ENCODE measurements at regions not wholly inside any gene's neighbourhood (a gene's known extent, or its start where the extent isn't known, plus 50 kb on each side); places are given as distances from the start of the nearest gene placed in this dataset.

DNA sequence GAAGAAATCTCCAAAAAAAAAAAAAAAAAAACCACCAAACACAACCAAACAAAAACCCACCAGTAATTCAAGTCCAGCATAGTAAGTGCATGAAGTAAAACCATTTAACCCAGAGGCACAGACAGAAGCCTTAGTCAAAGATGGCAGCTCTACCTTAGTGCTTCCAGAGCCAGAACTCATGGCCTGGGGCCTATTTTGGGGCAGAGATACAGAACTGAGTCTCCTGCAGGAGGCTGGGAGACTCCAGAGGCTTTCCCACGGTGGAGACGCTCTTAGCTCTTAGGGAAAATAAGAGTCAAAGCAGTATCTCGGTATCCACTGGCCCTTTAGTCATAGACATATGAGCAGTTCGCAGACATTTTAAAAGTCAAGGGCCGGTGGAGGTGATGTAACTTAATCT, 129.5 kb downstream of the GPX5 start:
- no peak overlapping the region for H3K23ac ChIP-seq (ENCODE audit: low read depth, low read length, poor library complexity)
- H3K4me3 ChIP-seq (ENCODE audit: low read length in 2 of 2): no peak overlapping the region
- no peak overlapping the region for H2BK120ac ChIP-seq (ENCODE audit: low read depth, low read length)
- no peak overlapping the region for H3K14ac ChIP-seq (ENCODE audit: low read length)
- H3K27ac ChIP-seq (replicated peaks; ENCODE audit: low read length): no peak overlapping the region
- no peak overlapping the region for H4K91ac ChIP-seq (ENCODE audit: low read depth, low read length, poor library complexity)
- no peak overlapping the region for H3K4ac ChIP-seq (ENCODE audit: low read length)
- H4K8ac ChIP-seq (ENCODE audit: low read depth, low read length): no peak overlapping the region
- no peak overlapping the region for H3K18ac ChIP-seq (ENCODE audit: low read length)
- no peak overlapping the region for H3K9ac ChIP-seq (ENCODE audit: low read depth, low read length, poor library complexity)
- H3K27me3 ChIP-seq (ENCODE audit: control insufficient read depth in 3 of 3, insufficient read depth in 3 of 3, low read depth in 1 of 3, low read length in 3 of 3): peaks cover 0 to 13% (median 0%) of the 10 kb centered on the region in 3 experiments
- no peak overlapping the region for H2AK5ac ChIP-seq (ENCODE audit: low read depth, low read length)
- DNase-seq (ENCODE audit: low spot score): no peak
- peaks cover 0 to 4% of the 10 kb centered on the region in 2 donors for H3K4me1 ChIP-seq (ENCODE audit: control insufficient read depth in 2 of 2, insufficient read depth in 1 of 2, low read depth in 1 of 2, low read length in 2 of 2)
- no peak overlapping the region for H2AFZ ChIP-seq (ENCODE audit: low read length)
- no peak overlapping the region for H2BK5ac ChIP-seq (ENCODE audit: low read length)
- H2BK12ac ChIP-seq (ENCODE audit: low read length): no peak overlapping the region
- H3K36me3 ChIP-seq (replicated peaks in 1 of 2; ENCODE audit: control insufficient read depth in 2 of 2, insufficient read depth in 2 of 2, low read length in 2 of 2): no peaks in the 10 kb centered on the region
- H3K79me1 ChIP-seq (ENCODE audit: low read depth, low read length): no peaks in the 10 kb centered on the region
- H2BK15ac ChIP-seq (ENCODE audit: low read length): no peak overlapping the region
- no CpG with 5 or more reads among the region's 5 CpGs for WGBS, 2 donors (ENCODE audit: extremely low coverage in 2 of 2, insufficient read length in 2 of 2, insufficient replicate concordance in 1 of 2)
- H3K4me2 ChIP-seq (ENCODE audit: insufficient read depth, low read length, poor library complexity, severe bottlenecking): no peak overlapping the region
- H3K9me3 ChIP-seq (replicated peaks in 1 of 2; ENCODE audit: control insufficient read depth in 2 of 2, insufficient read depth in 1 of 2, low read depth in 1 of 2, low read length in 2 of 2): no peaks in the 10 kb centered on the region

DNA sequence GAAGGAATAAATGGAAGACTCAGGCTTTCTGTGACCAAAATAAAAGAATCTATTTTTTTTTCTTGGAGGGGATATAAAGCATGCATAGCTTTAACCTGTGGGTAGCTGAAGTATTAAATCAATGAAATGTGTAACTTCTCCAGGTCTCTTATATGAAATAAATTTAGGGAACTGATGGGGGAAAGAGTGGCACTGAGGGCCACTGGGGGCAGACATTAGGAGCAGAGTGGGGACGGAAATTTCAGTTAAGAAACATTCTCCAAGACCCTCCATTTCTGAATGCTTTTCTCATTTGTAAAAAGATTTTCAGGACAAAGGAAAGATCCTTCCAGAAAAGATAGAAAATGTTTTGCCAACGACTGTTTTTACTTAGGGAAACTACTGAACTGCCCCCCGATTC, 131.0 kb downstream of the GPX5 start:
- H3K79me1 ChIP-seq (ENCODE audit: low read depth, low read length): no peaks in the 10 kb centered on the region
- no CpG with 5 or more reads among the region's 3 CpGs for WGBS, 2 donors (ENCODE audit: extremely low coverage in 2 of 2, insufficient read length in 2 of 2, insufficient replicate concordance in 1 of 2)
- H3K9ac ChIP-seq (ENCODE audit: low read depth, low read length, poor library complexity): no peak overlapping the region
- no peak overlapping the region for H3K18ac ChIP-seq (ENCODE audit: low read length)
- H2BK120ac ChIP-seq (ENCODE audit: low read depth, low read length): no peak overlapping the region
- no peak overlapping the region for H2BK5ac ChIP-seq (ENCODE audit: low read length)
- H3K23ac ChIP-seq (ENCODE audit: low read depth, low read length, poor library complexity): no peak overlapping the region
- H3K4me2 ChIP-seq (ENCODE audit: insufficient read depth, low read length, poor library complexity, severe bottlenecking): peak overlapping the region; percentile 37
- H3K27me3 ChIP-seq (ENCODE audit: control insufficient read depth in 3 of 3, insufficient read depth in 3 of 3, low read depth in 1 of 3, low read length in 3 of 3): peaks cover 0 to 16% (median 0%) of the 10 kb centered on the region in 3 experiments
- peaks cover 0 to 6% of the 10 kb centered on the region in 2 donors for H3K4me1 ChIP-seq (ENCODE audit: control insufficient read depth in 2 of 2, insufficient read depth in 1 of 2, low read depth in 1 of 2, low read length in 2 of 2)
- peak overlapping the region in 1 of 2 donors; percentile 51 for H3K4me3 ChIP-seq (ENCODE audit: low read length in 2 of 2)
- H4K8ac ChIP-seq (ENCODE audit: low read depth, low read length): no peak overlapping the region
- H3K36me3 ChIP-seq (replicated peaks in 1 of 2; ENCODE audit: control insufficient read depth in 2 of 2, insufficient read depth in 2 of 2, low read length in 2 of 2): no peaks in the 10 kb centered on the region
- H3K14ac ChIP-seq (ENCODE audit: low read length): no peak overlapping the region
- no peak overlapping the region for H3K4ac ChIP-seq (ENCODE audit: low read length)
- H2BK15ac ChIP-seq (ENCODE audit: low read length): no peak overlapping the region
- no peaks in the 10 kb centered on the region for H3K9me3 ChIP-seq (replicated peaks in 1 of 2; ENCODE audit: control insufficient read depth in 2 of 2, insufficient read depth in 1 of 2, low read depth in 1 of 2, low read length in 2 of 2)
- DNase-seq (ENCODE audit: low spot score): no peak
- no peak overlapping the region for H2AK5ac ChIP-seq (ENCODE audit: low read depth, low read length)
- H4K91ac ChIP-seq (ENCODE audit: low read depth, low read length, poor library complexity): no peak overlapping the region
- H2AFZ ChIP-seq (ENCODE audit: low read length): peak overlapping the region; percentile 76
- H3K27ac ChIP-seq (replicated peaks; ENCODE audit: low read length): no peak overlapping the region
- H2BK12ac ChIP-seq (ENCODE audit: low read length): no peak overlapping the region

- DNase-seq (ENCODE audit: low spot score): no peak
- H4K8ac ChIP-seq (ENCODE audit: low read depth, low read length): no peak overlapping the region
- no peak overlapping the region for H2BK12ac ChIP-seq (ENCODE audit: low read length)
- H3K36me3 ChIP-seq (replicated peaks in 1 of 2; ENCODE audit: control insufficient read depth in 2 of 2, insufficient read depth in 2 of 2, low read length in 2 of 2): no peaks in the 10 kb centered on the region
- H3K4me3 ChIP-seq (ENCODE audit: low read length in 2 of 2): peak overlapping the region; percentile 51 to 75
- no peak overlapping the region for H2BK15ac ChIP-seq (ENCODE audit: low read length)
- H3K9me3 ChIP-seq (replicated peaks in 1 of 2; ENCODE audit: control insufficient read depth in 2 of 2, insufficient read depth in 1 of 2, low read depth in 1 of 2, low read length in 2 of 2): no peaks in the 10 kb centered on the region
- peaks cover 0 to 6% of the 10 kb centered on the region in 2 donors for H3K4me1 ChIP-seq (ENCODE audit: control insufficient read depth in 2 of 2, insufficient read depth in 1 of 2, low read depth in 1 of 2, low read length in 2 of 2)
- H2BK5ac ChIP-seq (ENCODE audit: low read length): no peak overlapping the region
- H3K79me1 ChIP-seq (ENCODE audit: low read depth, low read length): no peaks in the 10 kb centered on the region
- peak overlapping the region; percentile 70 for H3K4me2 ChIP-seq (ENCODE audit: insufficient read depth, low read length, poor library complexity, severe bottlenecking)
- no peak overlapping the region for H2BK120ac ChIP-seq (ENCODE audit: low read depth, low read length)
- no peak overlapping the region for H3K14ac ChIP-seq (ENCODE audit: low read length)
- H2AFZ ChIP-seq (ENCODE audit: low read length): peak overlapping the region; percentile 76
- H3K9ac ChIP-seq (ENCODE audit: low read depth, low read length, poor library complexity): no peak overlapping the region
- H3K4ac ChIP-seq (ENCODE audit: low read length): no peak overlapping the region
- peak overlapping the region; percentile 54 for H3K18ac ChIP-seq (ENCODE audit: low read length)
- H3K23ac ChIP-seq (ENCODE audit: low read depth, low read length, poor library complexity): no peak overlapping the region
- H3K27me3 ChIP-seq (ENCODE audit: control insufficient read depth in 3 of 3, insufficient read depth in 3 of 3, low read depth in 1 of 3, low read length in 3 of 3): peaks cover 0 to 16% (median 0%) of the 10 kb centered on the region in 3 experiments
- H4K91ac ChIP-seq (ENCODE audit: low read depth, low read length, poor library complexity): no peak overlapping the region
- H3K27ac ChIP-seq (replicated peaks; ENCODE audit: low read length): no peak overlapping the region
- H2AK5ac ChIP-seq (ENCODE audit: low read depth, low read length): no peak overlapping the region
- WGBS, 2 donors (ENCODE audit: extremely low coverage in 2 of 2, insufficient read length in 2 of 2, insufficient replicate concordance in 1 of 2): no CpG with 5 or more reads among the region's 10 CpGs
Measured at GRCh38 chr6:28657381-28657768, 131.7 kb downstream of the GPX5 start.

DNA sequence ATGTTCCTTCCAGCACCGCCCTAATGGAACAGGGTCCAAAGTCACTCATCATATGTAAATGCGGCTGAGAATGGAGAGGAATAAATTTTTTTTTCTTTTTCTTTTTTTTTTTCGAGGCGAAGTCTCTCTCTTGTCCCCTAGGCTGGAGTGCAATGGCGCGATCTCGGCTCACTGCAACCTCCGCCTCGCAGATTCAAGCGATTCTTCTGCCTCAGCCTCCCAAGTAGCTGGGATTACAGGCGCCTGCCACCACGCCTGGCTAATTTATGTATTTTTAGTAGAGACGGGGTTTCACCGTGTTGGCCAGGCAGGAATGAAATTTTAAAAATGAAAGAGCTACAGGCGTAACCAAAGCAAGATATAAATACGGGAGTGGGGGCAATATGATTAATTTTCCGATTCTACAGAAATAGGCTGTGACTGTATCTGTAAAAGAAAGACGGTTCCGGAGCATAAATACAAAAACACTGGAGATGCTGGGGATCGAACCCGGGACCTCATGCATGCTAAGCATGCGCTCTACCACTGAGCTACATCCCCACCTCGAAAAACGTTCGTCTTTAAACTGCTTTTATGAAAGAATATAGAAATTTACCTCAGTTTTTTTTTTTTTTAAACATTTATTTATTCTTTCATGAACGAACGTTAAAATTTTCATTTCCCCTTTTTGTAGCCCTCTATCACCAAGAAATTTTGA, 132.2 kb downstream of the GPX5 start:
- H4K91ac ChIP-seq (ENCODE audit: low read depth, low read length, poor library complexity): no peak overlapping the region
- H3K4me1 ChIP-seq (ENCODE audit: control insufficient read depth in 2 of 2, insufficient read depth in 1 of 2, low read depth in 1 of 2, low read length in 2 of 2): peaks cover 0 to 6% of the 10 kb centered on the region in 2 donors
- H3K4me2 ChIP-seq (ENCODE audit: insufficient read depth, low read length, poor library complexity, severe bottlenecking): peak overlapping the region; percentile 70
- no peak overlapping the region for H2BK5ac ChIP-seq (ENCODE audit: low read length)
- H3K23ac ChIP-seq (ENCODE audit: low read depth, low read length, poor library complexity): no peak overlapping the region
- no peak overlapping the region for H3K9ac ChIP-seq (ENCODE audit: low read depth, low read length, poor library complexity)
- no peak overlapping the region for H3K14ac ChIP-seq (ENCODE audit: low read length)
- peak overlapping the region; percentile 51 to 77 for H3K4me3 ChIP-seq (ENCODE audit: low read length in 2 of 2)
- no peak overlapping the region for H2BK15ac ChIP-seq (ENCODE audit: low read length)
- no peak overlapping the region for H3K4ac ChIP-seq (ENCODE audit: low read length)
- H3K36me3 ChIP-seq (replicated peaks in 1 of 2; ENCODE audit: control insufficient read depth in 2 of 2, insufficient read depth in 2 of 2, low read length in 2 of 2): no peaks in the 10 kb centered on the region
- peaks cover 0 to 16% (median 0%) of the 10 kb centered on the region in 3 experiments for H3K27me3 ChIP-seq (ENCODE audit: control insufficient read depth in 3 of 3, insufficient read depth in 3 of 3, low read depth in 1 of 3, low read length in 3 of 3)
- no peak overlapping the region for H4K8ac ChIP-seq (ENCODE audit: low read depth, low read length)
- no peaks in the 10 kb centered on the region for H3K79me1 ChIP-seq (ENCODE audit: low read depth, low read length)
- H3K9me3 ChIP-seq (replicated peaks in 1 of 2; ENCODE audit: control insufficient read depth in 2 of 2, insufficient read depth in 1 of 2, low read depth in 1 of 2, low read length in 2 of 2): no peaks in the 10 kb centered on the region
- H2BK120ac ChIP-seq (ENCODE audit: low read depth, low read length): no peak overlapping the region
- no peak overlapping the region for H3K18ac ChIP-seq (ENCODE audit: low read length)
- WGBS, 2 donors (ENCODE audit: extremely low coverage in 2 of 2, insufficient read length in 2 of 2, insufficient replicate concordance in 1 of 2): no CpG with 5 or more reads among the region's 27 CpGs
- no peak overlapping the region for H3K27ac ChIP-seq (replicated peaks; ENCODE audit: low read length)
- peak overlapping the region; percentile 84 for H2AFZ ChIP-seq (ENCODE audit: low read length)
- DNase-seq (ENCODE audit: low spot score): peak; percentile 72
- H2AK5ac ChIP-seq (ENCODE audit: low read depth, low read length): no peak overlapping the region
- no peak overlapping the region for H2BK12ac ChIP-seq (ENCODE audit: low read length)

Measured in neuronal stem cell (in vitro differentiated cells).